ENCODE measurements at regions not wholly inside any gene's neighbourhood (a gene's known extent, or its start where the extent isn't known, plus 50 kb on each side); places are given as distances from the start of the nearest gene placed in this dataset.

DNA sequence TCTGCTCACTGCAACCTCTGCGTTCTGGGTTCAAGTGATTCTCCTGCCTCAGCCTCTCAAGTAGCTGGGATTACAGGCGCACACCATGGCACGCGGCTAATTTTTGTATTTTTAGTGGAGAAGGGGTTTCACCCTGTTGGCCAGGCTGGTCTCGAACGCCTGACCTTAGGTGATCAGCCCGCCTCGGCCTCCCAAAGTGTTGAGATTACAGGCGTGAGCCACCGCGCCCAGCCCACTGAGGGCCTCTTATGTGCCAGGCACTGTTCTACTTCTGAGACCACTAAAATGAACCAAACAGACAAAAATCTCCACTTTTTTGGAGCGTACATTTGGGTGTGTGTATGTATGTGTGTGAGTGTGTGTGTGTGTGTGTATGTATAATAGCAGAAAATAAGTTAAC, 117.2 kb upstream of the H2AZ1 start:
- H3K4me3 ChIP-seq (ENCODE audit: low read depth, low read length): no peak overlapping the region
- TF ChIP-seq, protein P1, sequence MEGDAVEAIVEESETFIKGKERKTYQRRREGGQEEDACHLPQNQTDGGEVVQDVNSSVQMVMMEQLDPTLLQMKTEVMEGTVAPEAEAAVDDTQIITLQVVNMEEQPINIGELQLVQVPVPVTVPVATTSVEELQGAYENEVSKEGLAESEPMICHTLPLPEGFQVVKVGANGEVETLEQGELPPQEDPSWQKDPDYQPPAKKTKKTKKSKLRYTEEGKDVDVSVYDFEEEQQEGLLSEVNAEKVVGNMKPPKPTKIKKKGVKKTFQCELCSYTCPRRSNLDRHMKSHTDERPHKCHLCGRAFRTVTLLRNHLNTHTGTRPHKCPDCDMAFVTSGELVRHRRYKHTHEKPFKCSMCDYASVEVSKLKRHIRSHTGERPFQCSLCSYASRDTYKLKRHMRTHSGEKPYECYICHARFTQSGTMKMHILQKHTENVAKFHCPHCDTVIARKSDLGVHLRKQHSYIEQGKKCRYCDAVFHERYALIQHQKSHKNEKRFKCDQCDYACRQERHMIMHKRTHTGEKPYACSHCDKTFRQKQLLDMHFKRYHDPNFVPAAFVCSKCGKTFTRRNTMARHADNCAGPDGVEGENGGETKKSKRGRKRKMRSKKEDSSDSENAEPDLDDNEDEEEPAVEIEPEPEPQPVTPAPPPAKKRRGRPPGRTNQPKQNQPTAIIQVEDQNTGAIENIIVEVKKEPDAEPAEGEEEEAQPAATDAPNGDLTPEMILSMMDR (IDR thresholded peaks at IDR 0.05; ENCODE audit: insufficient read depth, low read depth, low read length, missing control alignments): no peak
- no peak for DNase-seq (ENCODE audit: low read depth)

DNA sequence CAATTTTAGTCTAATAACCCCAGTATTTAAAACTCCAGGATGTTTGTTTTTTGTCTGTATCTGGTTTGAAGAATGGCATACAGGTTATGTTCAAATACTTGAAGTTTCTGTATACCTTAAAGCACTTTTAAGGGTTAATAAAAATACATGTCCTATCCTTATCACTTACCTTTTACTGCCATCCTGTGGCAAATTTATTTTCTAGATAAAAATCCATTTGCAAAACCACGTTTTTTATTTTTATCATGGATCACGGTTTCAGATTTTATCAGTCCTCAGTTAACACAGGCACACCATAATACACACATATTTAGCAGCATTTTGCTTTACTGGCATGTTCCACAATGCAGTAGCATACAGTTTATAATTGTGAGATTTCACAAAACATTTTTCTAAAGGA, 113.3 kb upstream of the H2AZ1 start:
- H3K4me3 ChIP-seq (ENCODE audit: low read depth, low read length): no peak overlapping the region
- DNase-seq (ENCODE audit: low read depth): no peak
- TF ChIP-seq, protein P1 (IDR thresholded peaks at IDR 0.05; ENCODE audit: insufficient read depth, low read depth, low read length, missing control alignments): no peak

DNA sequence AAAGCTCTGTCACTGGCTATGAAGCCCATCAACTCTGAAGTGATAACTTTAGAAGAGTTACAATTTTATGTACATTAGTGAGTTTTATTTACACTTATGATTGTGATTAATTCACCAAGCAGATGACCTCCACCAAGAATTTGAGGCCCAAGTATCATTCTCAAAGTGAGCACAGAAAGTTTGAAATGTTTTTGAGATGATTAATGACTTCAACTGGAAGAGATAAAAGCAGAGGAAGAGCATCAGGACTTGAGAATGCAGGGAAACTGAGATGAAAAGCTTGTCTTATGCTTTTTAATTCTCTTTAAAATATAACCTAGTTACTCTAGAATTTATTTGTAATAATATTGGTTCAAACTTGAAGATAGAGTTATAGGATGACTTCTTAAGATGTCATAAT, 112.8 kb upstream of the H2AZ1 start:
- TF ChIP-seq, protein P1 (IDR thresholded peaks at IDR 0.05; ENCODE audit: insufficient read depth, low read depth, low read length, missing control alignments): no peak
- no peak for DNase-seq (ENCODE audit: low read depth)
- H3K4me3 ChIP-seq (ENCODE audit: low read depth, low read length): no peak overlapping the region

DNA sequence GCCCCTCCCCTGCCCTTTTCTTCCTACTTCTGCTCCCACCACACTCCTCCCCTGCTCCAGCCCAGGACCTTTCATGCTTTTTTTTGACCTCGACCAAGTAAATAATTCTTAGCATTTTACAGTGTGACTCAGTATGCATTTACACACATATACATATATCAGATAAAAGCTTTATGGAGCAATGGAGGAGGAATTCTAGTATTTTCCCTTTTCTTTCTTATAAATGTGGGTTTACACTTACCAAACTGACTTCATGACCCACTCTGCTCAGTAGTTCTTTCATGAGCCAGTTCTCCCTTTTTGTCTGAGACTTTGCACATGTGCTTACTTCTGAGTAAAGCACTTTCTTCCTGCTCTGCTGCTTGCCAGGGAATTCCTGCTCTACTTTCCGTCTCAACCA, 111.8 kb upstream of the H2AZ1 start:
- TF ChIP-seq, protein P1 (IDR thresholded peaks at IDR 0.05; ENCODE audit: insufficient read depth, low read depth, low read length, missing control alignments): no peak
- H3K4me3 ChIP-seq (ENCODE audit: low read depth, low read length): no peak overlapping the region
- no peak for DNase-seq (ENCODE audit: low read depth)

DNA sequence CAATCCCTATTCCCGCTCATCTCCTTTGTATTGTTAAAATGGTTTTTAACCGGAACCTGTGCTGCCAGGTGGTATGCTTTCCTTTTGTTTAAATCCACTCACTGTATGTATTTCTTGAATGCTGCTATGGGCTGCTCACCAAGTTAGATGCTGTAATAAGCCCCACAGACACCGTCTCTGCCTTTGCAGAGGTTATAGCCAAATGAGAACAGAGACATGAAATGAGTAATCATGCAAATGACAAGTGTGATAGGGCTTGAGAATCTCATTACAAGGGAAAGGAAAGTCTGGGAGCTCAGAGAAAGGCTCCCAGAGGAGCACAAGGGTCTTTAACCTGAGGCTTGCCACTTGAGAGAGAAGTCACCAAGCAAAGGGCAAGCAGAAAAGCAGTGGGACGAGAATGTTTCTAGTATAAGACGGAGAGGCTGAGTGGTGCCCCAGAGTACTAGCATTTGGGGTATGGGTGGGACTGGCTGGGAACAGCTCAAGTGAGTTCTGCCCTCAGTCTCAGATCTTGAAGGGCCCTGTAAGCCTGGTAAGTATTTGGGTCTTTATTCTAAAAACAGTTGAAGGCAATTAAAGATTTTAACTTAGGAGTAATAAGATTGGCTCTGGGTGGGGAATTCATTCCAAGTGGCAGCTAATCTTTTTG, 110.8 kb upstream of the H2AZ1 start:
- DNase-seq (ENCODE audit: low read depth): peak; percentile 59
- no peak overlapping the region for H3K4me3 ChIP-seq (ENCODE audit: low read depth, low read length)
- TF ChIP-seq, protein P1 (IDR thresholded peaks at IDR 0.05; ENCODE audit: insufficient read depth, low read depth, low read length, missing control alignments): no peak

DNA sequence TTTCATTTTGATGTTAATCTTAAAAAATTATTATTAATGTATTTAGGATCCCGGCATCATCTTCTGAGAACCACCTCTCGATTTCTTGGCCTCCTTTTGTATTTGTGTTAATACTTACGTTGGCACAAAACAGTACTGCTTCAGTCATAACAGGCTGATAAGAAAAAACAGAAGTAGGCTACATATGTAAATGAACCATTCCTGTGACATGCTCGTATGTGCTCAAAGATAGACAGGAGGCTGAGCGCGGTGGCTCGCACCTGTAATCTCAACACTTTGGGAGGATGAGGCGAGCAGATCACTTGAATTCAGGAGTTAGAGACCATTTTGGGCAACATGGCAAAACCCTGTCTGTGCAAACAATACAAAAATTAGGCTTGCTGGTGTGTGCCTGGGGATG, 109.4 kb upstream of the H2AZ1 start:
- TF ChIP-seq, protein P1 (IDR thresholded peaks at IDR 0.05; ENCODE audit: insufficient read depth, low read depth, low read length, missing control alignments): no peak
- DNase-seq (ENCODE audit: low read depth): no peak

DNA sequence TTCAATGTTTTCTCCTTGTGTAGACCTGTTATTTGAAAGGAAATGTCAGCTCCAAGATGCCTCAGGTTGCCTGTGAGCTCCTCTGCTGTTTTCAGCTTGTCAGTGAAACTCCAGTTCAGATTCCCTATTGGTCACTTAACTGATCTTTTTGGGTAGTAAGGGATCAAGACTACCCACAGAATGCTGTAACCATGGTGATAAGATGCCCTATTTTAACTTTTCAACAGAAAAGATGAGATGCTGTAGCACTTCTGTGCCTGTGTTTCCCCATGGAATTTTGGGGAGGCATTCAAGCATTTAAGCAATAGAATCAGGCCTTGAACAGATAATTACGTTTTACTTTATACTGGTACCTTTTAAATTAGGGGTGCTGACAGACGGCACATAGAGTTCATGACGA, 106.6 kb upstream of the H2AZ1 start:
- no peak overlapping the region for H3K4me3 ChIP-seq (ENCODE audit: low read depth, low read length)
- TF ChIP-seq, protein P1 (IDR thresholded peaks at IDR 0.05; ENCODE audit: insufficient read depth, low read depth, low read length, missing control alignments): no peak
- no peak for DNase-seq (ENCODE audit: low read depth)

More for the DNA sequence above, 109.4 kb upstream of the H2AZ1 start:
- H3K4me3 ChIP-seq (ENCODE audit: low read depth, low read length): no peak overlapping the region

Data from GM12865 (cell line).